ENCODE measurements at regions not wholly inside any gene's neighbourhood (a gene's known extent, or its start where the extent isn't known, plus 50 kb on each side); places are given as distances from the start of the nearest gene placed in this dataset.

DNA sequence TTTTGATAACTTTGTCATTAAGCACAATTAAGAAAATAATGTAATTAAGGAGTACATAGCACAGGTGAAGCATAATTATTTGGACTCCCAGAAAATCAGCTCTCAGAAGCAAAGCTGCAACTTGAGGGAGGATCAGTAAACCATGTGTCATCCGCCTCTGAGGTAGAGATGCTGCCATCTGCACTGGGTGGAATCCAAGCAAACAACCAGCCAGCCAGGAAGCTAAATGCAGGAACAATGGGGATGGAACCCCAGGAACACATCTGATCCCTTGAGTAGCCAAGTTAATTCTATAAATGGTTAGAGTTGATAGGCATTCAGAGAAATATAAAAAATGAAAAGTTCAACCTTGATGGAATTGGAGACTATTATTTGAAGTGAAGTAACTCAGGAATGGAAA is 520.2 kb downstream of the RFC3 start:
- H3K9me3 ChIP-seq (ENCODE audit: control insufficient read depth, low read length) = no peaks in the 10 kb centered on the region
- H3K27ac ChIP-seq (ENCODE audit: insufficient read depth, low read depth, low read length, poor library complexity, severe bottlenecking) = no peak overlapping the region
- no peaks in the 10 kb centered on the region for H3K27me3 ChIP-seq (ENCODE audit: control insufficient read depth, insufficient read depth, low read length, poor library complexity, severe bottlenecking)
- no peak overlapping the region for H3K4me3 ChIP-seq (ENCODE audit: insufficient read depth, low read depth, low read length)
- no peaks in the 10 kb centered on the region for H3K4me1 ChIP-seq (ENCODE audit: control insufficient read depth, insufficient read depth, low read length)
- WGBS, 2 experiments = 85 to 95% methylated on average over 1 of the region's 1 CpG
- H3K36me3 ChIP-seq (ENCODE audit: control insufficient read depth, insufficient read depth, low read length) = no peaks in the 10 kb centered on the region

- H3K4me3 ChIP-seq (ENCODE audit: insufficient read depth, low read depth, low read length) = no peak overlapping the region
- no peaks in the 10 kb centered on the region for H3K36me3 ChIP-seq (ENCODE audit: control insufficient read depth, insufficient read depth, low read length)
- H3K27ac ChIP-seq (ENCODE audit: insufficient read depth, low read depth, low read length, poor library complexity, severe bottlenecking) = no peak overlapping the region
- no peaks in the 10 kb centered on the region for H3K4me1 ChIP-seq (ENCODE audit: control insufficient read depth, insufficient read depth, low read length)
- H3K27me3 ChIP-seq (ENCODE audit: control insufficient read depth, insufficient read depth, low read length, poor library complexity, severe bottlenecking) = no peaks in the 10 kb centered on the region
- no peaks in the 10 kb centered on the region for H3K9me3 ChIP-seq (ENCODE audit: control insufficient read depth, low read length)
Observed at GRCh38 chr13:34340534-34340933, 522.6 kb downstream of the RFC3 start.

DNA sequence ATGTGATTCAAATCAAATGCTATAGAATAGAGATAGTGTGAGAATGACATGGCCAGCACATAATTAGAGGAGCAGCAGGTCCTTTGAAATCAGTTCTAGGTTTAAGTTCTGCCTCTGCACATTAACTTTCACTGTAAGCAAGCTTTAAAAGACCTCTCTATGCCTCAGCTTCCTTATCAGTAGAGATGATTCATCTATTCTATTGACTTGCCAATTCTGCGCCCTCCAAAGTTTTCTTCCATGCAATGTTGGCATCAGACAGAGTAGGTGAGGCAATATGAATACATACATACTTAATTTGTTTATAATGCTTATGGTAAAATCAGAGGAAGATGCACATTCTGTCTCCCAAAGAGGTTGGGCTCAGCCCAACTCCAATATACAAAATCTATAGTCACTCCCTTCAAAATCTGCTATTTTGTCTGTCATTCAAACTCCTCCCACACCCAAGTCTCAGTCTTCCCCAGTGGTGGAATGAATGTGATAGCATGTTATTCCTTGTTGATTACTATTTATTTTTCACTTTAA is 525.5 kb downstream of the RFC3 start:
- H3K27ac ChIP-seq (ENCODE audit: insufficient read depth, low read depth, low read length, poor library complexity, severe bottlenecking) = no peak overlapping the region
- H3K4me1 ChIP-seq (ENCODE audit: control insufficient read depth, insufficient read depth, low read length) = no peaks in the 10 kb centered on the region
- H3K36me3 ChIP-seq (ENCODE audit: control insufficient read depth, insufficient read depth, low read length) = no peaks in the 10 kb centered on the region
- no peak overlapping the region for H3K4me3 ChIP-seq (ENCODE audit: insufficient read depth, low read depth, low read length)
- H3K9me3 ChIP-seq (ENCODE audit: control insufficient read depth, low read length) = no peaks in the 10 kb centered on the region
- H3K27me3 ChIP-seq (ENCODE audit: control insufficient read depth, insufficient read depth, low read length, poor library complexity, severe bottlenecking) = no peaks in the 10 kb centered on the region
- 100% methylated on average over 1 of the region's 1 CpG; no CpG with 5 or more reads in 1 of the 2 experiments for WGBS, 2 experiments

DNA sequence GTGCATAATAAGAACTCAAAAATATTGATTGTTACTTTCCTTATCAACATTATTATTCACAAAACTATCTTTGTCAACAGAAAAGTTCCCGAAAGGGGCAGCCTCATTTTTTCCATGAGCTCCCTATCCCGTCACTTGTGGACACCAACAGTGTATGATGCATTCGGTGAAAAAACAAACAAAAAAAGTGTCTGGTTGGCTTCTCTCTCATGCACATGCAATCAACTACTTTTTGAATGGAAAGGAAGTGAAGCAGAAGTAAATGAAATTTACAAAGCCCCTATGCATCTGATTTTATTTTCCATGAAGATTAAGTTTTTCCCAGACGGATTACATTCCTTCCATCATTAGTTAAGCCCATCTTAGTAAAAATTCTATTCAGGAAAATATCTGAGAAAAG is 526.9 kb downstream of the RFC3 start:
- no peaks in the 10 kb centered on the region for H3K9me3 ChIP-seq (ENCODE audit: control insufficient read depth, low read length)
- 89 to 93% methylated on average over 3 to 4 of the region's 4 CpGs for WGBS, 2 experiments
- H3K36me3 ChIP-seq (ENCODE audit: control insufficient read depth, insufficient read depth, low read length) = no peaks in the 10 kb centered on the region
- no peak overlapping the region for H3K27ac ChIP-seq (ENCODE audit: insufficient read depth, low read depth, low read length, poor library complexity, severe bottlenecking)
- H3K4me1 ChIP-seq (ENCODE audit: control insufficient read depth, insufficient read depth, low read length) = no peaks in the 10 kb centered on the region
- no peak overlapping the region for H3K4me3 ChIP-seq (ENCODE audit: insufficient read depth, low read depth, low read length)
- no peaks in the 10 kb centered on the region for H3K27me3 ChIP-seq (ENCODE audit: control insufficient read depth, insufficient read depth, low read length, poor library complexity, severe bottlenecking)

- no peak overlapping the region for H3K27ac ChIP-seq (ENCODE audit: insufficient read depth, low read depth, low read length, poor library complexity, severe bottlenecking)
- no peaks in the 10 kb centered on the region for H3K36me3 ChIP-seq (ENCODE audit: control insufficient read depth, insufficient read depth, low read length)
- no peak overlapping the region for H3K4me3 ChIP-seq (ENCODE audit: insufficient read depth, low read depth, low read length)
- H3K4me1 ChIP-seq (ENCODE audit: control insufficient read depth, insufficient read depth, low read length) = no peaks in the 10 kb centered on the region
- no peaks in the 10 kb centered on the region for H3K27me3 ChIP-seq (ENCODE audit: control insufficient read depth, insufficient read depth, low read length, poor library complexity, severe bottlenecking)
- no peaks in the 10 kb centered on the region for H3K9me3 ChIP-seq (ENCODE audit: control insufficient read depth, low read length)
- WGBS, 2 experiments = 78 to 85% methylated on average over 6 to 7 of the region's 7 CpGs
Observed at GRCh38 chr13:34345258-34345965, 527.5 kb downstream of the RFC3 start.

DNA sequence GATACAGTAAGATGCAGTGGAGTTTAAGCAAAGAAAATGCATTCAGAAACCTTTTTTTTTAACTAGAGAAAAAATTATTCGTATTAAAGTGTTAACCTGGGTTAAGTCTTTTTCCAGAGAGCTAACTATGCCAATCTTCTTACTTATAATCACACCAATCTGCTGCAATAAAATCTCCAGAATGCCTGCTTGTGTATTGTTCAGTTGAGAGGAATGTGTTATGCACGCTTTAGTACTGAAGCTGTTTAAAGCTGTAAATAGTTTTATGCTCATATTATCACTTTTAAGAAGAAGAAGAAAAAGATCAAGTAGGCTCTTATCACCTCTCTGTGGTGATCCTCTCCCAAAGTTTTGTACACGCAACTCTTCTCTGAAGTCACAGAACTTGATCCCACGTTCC is 528.7 kb downstream of the RFC3 start:
- no peaks in the 10 kb centered on the region for H3K9me3 ChIP-seq (ENCODE audit: control insufficient read depth, low read length)
- no peaks in the 10 kb centered on the region for H3K36me3 ChIP-seq (ENCODE audit: control insufficient read depth, insufficient read depth, low read length)
- 96 to 99% methylated on average over 3 of the region's 4 CpGs for WGBS, 2 experiments
- no peaks in the 10 kb centered on the region for H3K4me1 ChIP-seq (ENCODE audit: control insufficient read depth, insufficient read depth, low read length)
- no peaks in the 10 kb centered on the region for H3K27me3 ChIP-seq (ENCODE audit: control insufficient read depth, insufficient read depth, low read length, poor library complexity, severe bottlenecking)
- no peak overlapping the region for H3K4me3 ChIP-seq (ENCODE audit: insufficient read depth, low read depth, low read length)
- H3K27ac ChIP-seq (ENCODE audit: insufficient read depth, low read depth, low read length, poor library complexity, severe bottlenecking) = no peak overlapping the region

DNA sequence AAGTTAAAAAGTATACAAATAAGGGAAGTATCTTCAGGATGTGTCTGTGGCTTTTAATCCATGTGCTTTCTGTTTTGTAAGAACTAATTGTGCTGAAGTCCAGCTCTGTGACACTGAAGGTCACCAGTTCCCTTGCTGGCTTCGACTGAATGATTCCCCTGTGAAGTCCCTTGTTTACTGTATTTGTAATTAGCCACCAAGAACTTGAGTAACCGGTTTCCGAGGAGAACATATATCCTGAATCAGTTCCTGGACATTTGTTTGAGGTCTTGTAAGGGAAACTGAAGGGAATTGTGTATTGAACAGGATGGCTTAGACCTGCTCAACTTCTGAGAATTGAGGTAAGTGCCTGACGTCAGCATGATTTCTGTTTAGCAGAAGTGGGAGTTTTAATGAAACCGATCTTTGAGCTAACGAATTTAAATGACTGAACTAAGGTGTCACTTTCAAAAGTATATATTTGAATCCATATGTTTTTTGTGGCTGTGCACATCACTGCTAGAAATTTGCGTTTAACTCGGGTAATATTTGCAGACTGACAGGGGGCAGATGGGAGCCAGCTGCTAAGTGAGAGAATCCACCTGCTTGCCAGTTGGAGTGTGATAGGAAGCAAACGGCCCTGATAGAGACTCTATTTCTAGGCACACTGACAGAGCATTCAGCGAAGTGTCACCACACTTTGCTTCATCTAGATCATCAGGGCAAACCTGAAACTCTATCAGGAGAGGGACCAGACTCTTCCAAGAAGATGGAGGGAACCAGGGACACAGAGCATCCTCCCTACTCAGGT is 530.0 kb downstream of the RFC3 start:
- Histone ChIP-seq H3K4me1 (ENCODE audit: control insufficient read depth, insufficient read depth, low read length) (no peaks in the 10 kb centered on the region), H3K9me3 (ENCODE audit: control insufficient read depth, low read length) (no peaks in the 10 kb centered on the region), H3K27me3 (ENCODE audit: control insufficient read depth, insufficient read depth, low read length, poor library complexity, severe bottlenecking) (no peaks in the 10 kb centered on the region), H3K36me3 (ENCODE audit: control insufficient read depth, insufficient read depth, low read length) (no peaks in the 10 kb centered on the region), H3K4me3 (ENCODE audit: insufficient read depth, low read depth, low read length) (no peak overlapping the region), H3K27ac (ENCODE audit: insufficient read depth, low read depth, low read length, poor library complexity, severe bottlenecking) (no peak overlapping the region)
- WGBS, 2 experiments = 91 to 92% methylated on average over 10 of the region's 10 CpGs

- H3K27me3 ChIP-seq (ENCODE audit: control insufficient read depth, insufficient read depth, low read length, poor library complexity, severe bottlenecking) = no peaks in the 10 kb centered on the region
- no peak overlapping the region for H3K27ac ChIP-seq (ENCODE audit: insufficient read depth, low read depth, low read length, poor library complexity, severe bottlenecking)
- 93 to 100% methylated on average over 1 of the region's 1 CpG for WGBS, 2 experiments
- no peaks in the 10 kb centered on the region for H3K9me3 ChIP-seq (ENCODE audit: control insufficient read depth, low read length)
- no peaks in the 10 kb centered on the region for H3K4me1 ChIP-seq (ENCODE audit: control insufficient read depth, insufficient read depth, low read length)
- H3K36me3 ChIP-seq (ENCODE audit: control insufficient read depth, insufficient read depth, low read length) = no peaks in the 10 kb centered on the region
- no peak overlapping the region for H3K4me3 ChIP-seq (ENCODE audit: insufficient read depth, low read depth, low read length)
Observed at GRCh38 chr13:34349091-34349722, 531.3 kb downstream of the RFC3 start.

GRCh38 chr13:34350671-34351070 is 532.7 kb downstream of the RFC3 start:
- H3K4me3 ChIP-seq (ENCODE audit: insufficient read depth, low read depth, low read length) = no peak overlapping the region
- 94 to 95% methylated on average over 3 of the region's 3 CpGs for whole genome bisulfite sequencing, 2 experiments

DNA sequence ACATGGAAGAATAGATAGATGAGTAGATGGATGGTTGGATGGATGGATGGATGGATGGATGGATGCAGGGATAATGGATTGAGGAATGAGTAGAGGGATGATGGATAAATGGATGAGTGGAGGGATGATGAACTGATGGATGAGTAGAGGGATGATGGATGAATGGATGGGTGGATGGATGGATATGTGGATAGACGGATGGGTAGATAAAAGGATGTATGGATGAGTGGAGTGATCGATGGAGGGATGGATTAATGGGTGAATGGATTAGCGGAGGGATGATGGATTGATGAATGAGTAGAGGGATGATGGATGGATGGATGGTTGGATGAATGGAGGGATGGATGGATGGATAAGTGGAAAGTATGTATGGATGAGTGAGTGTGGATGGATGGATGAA is 533.2 kb downstream of the RFC3 start:
- WGBS, 2 experiments = 93 to 95% methylated on average over 3 of the region's 3 CpGs
- H3K36me3 ChIP-seq (ENCODE audit: control insufficient read depth, insufficient read depth, low read length) = no peaks in the 10 kb centered on the region
- no peaks in the 10 kb centered on the region for H3K27me3 ChIP-seq (ENCODE audit: control insufficient read depth, insufficient read depth, low read length, poor library complexity, severe bottlenecking)
- no peak overlapping the region for H3K4me3 ChIP-seq (ENCODE audit: insufficient read depth, low read depth, low read length)
- H3K27ac ChIP-seq (ENCODE audit: insufficient read depth, low read depth, low read length, poor library complexity, severe bottlenecking) = no peak overlapping the region
- no peaks in the 10 kb centered on the region for H3K4me1 ChIP-seq (ENCODE audit: control insufficient read depth, insufficient read depth, low read length)
- no peaks in the 10 kb centered on the region for H3K9me3 ChIP-seq (ENCODE audit: control insufficient read depth, low read length)

More at GRCh38 chr13:34350671-34351070, 532.7 kb downstream of the RFC3 start:
- H3K36me3 ChIP-seq (ENCODE audit: control insufficient read depth, insufficient read depth, low read length) = no peaks in the 10 kb centered on the region
- H3K4me1 ChIP-seq (ENCODE audit: control insufficient read depth, insufficient read depth, low read length) = no peaks in the 10 kb centered on the region
- no peaks in the 10 kb centered on the region for H3K27me3 ChIP-seq (ENCODE audit: control insufficient read depth, insufficient read depth, low read length, poor library complexity, severe bottlenecking)
- no peaks in the 10 kb centered on the region for H3K9me3 ChIP-seq (ENCODE audit: control insufficient read depth, low read length)
- no peak overlapping the region for H3K27ac ChIP-seq (ENCODE audit: insufficient read depth, low read depth, low read length, poor library complexity, severe bottlenecking)

Measured in ectodermal cell (in vitro differentiated cells).